ENCODE measurements at regions not wholly inside any gene's neighbourhood (a gene's known extent, or its start where the extent isn't known, plus 50 kb on each side); places are given as distances from the start of the nearest gene placed in this dataset.

- TF ChIP-seq RAD21 (IDR thresholded peaks at IDR 0.05; ENCODE audit: low read length) (no peak), MAX (IDR thresholded peaks at IDR 0.05; ENCODE audit: low read depth) (no peak), ELF1 (IDR thresholded peaks at IDR 0.05) (no peak), MEF2A (IDR thresholded peaks at IDR 0.05; ENCODE audit: borderline replicate concordance, low read depth) (no peak), GABPA (IDR thresholded peaks at IDR 0.05; ENCODE audit: low read depth) (no peak), MXI1 (IDR thresholded peaks at IDR 0.05; ENCODE audit: low read depth, low read length) (no peak), RCOR1 (IDR thresholded peaks at IDR 0.05; ENCODE audit: low read length) (no peak), PBX3 (IDR thresholded peaks at IDR 0.05) (no peak), EP300 (IDR thresholded peaks at IDR 0.05; ENCODE audit: borderline replicate concordance in 1 of 2, low read depth in 1 of 2, low read length in 1 of 2) (no peak), TCF12 (IDR thresholded peaks at IDR 0.05) (no peak), CHD2 (IDR thresholded peaks at IDR 0.05; ENCODE audit: low read length, partially characterized antibody) (no peak), POLR2AphosphoS5 (IDR thresholded peaks at IDR 0.05; ENCODE audit: low read depth, low read length) (no peak)
- TF ChIP-seq, protein P1, sequence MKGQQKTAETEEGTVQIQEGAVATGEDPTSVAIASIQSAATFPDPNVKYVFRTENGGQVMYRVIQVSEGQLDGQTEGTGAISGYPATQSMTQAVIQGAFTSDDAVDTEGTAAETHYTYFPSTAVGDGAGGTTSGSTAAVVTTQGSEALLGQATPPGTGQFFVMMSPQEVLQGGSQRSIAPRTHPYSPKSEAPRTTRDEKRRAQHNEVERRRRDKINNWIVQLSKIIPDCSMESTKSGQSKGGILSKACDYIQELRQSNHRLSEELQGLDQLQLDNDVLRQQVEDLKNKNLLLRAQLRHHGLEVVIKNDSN (IDR thresholded peaks at IDR 0.05; ENCODE audit: borderline replicate concordance, low read depth): no peak
Measured at GRCh38 chr14:44108601-44109000, 398.5 kb downstream of the FSCB start.

DNA sequence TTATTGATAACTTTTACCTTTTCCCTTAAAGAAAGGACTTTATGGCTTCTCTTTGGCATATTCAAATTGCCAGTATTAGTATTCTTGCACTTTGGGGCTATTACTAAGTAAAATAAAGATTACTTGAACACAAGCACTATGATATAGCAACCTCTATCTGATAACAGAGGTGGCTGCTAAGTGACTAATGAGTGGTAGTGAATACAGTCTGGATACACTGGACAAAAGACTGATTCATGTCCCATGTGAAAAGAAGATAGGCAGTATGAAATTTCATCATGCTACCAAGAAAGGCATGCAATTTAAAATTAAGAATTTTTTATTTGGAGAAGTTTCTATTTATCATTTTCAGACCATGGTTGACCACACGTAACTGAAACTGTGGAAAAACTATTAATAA is 399.9 kb downstream of the FSCB start:
- no peak overlapping the region for H3K4me3 ChIP-seq (ENCODE audit: low read depth in 2 of 2, low read length in 1 of 2)
- H3K36me3 ChIP-seq (replicated peaks in 1 of 2; ENCODE audit: control insufficient read depth in 1 of 2, insufficient read depth in 2 of 2, low read length in 1 of 2): no peaks in the 10 kb centered on the region
- no peak overlapping the region for H3K9ac ChIP-seq
- ChIA-PET POLR2A (no interaction called here), CTCF (no interaction called here)
- WGBS (ENCODE audit: low lambda C conversion rate): 0% methylated on average over 1 of the region's 1 CpG
- no peaks in the 10 kb centered on the region for H3F3A ChIP-seq (replicated peaks; ENCODE audit: insufficient read depth)
- no peak for DNase-seq
- H3K4me2 ChIP-seq: no peak overlapping the region
- no peaks in the 10 kb centered on the region for H3K4me1 ChIP-seq (ENCODE audit: control insufficient read depth in 1 of 2, insufficient read depth in 2 of 2, low read depth in 1 of 2, low read length in 1 of 2)
- H3K79me2 ChIP-seq (ENCODE audit: insufficient read depth): no peaks in the 10 kb centered on the region
- H3K27me3 ChIP-seq (ENCODE audit: insufficient read depth): no peaks in the 10 kb centered on the region
- no peak for TF ChIP-seq MEF2A (IDR thresholded peaks at IDR 0.05; ENCODE audit: borderline replicate concordance, low read depth)
- TF ChIP-seq SMC3 (IDR thresholded peaks at IDR 0.05; ENCODE audit: low read depth, low read length): no peak
- no peak for TF ChIP-seq CHD2 (IDR thresholded peaks at IDR 0.05; ENCODE audit: low read length, partially characterized antibody)
- TF ChIP-seq MXI1 (IDR thresholded peaks at IDR 0.05; ENCODE audit: low read depth, low read length): no peak
- no peak for TF ChIP-seq NFIC (IDR thresholded peaks at IDR 0.05; ENCODE audit: borderline replicate concordance)
- TF ChIP-seq SIN3A (IDR thresholded peaks at IDR 0.05; ENCODE audit: borderline replicate concordance, low read depth, low read length): no peak
- no peak overlapping the region for H3K27ac ChIP-seq (ENCODE audit: low read depth in 2 of 2, low read length in 1 of 2)
- H3K9me3 ChIP-seq: no peaks in the 10 kb centered on the region
- H3K9me2 ChIP-seq: no peaks in the 10 kb centered on the region
- H2AFZ ChIP-seq (ENCODE audit: low read depth): no peak overlapping the region
- no peaks in the 10 kb centered on the region for H4K20me1 ChIP-seq (ENCODE audit: insufficient read depth)

More at GRCh38 chr14:44108601-44109000, 398.5 kb downstream of the FSCB start:
- no peaks in the 10 kb centered on the region for H3K9me3 ChIP-seq
- no peaks in the 10 kb centered on the region for H3K79me2 ChIP-seq (ENCODE audit: insufficient read depth)
- no peak for DNase-seq
- H3K27me3 ChIP-seq (ENCODE audit: insufficient read depth): no peaks in the 10 kb centered on the region
- no peaks in the 10 kb centered on the region for H3K9me2 ChIP-seq
- 22% methylated on average over 1 of the region's 1 CpG for WGBS (ENCODE audit: low lambda C conversion rate)
- no peaks in the 10 kb centered on the region for H3K36me3 ChIP-seq (replicated peaks in 1 of 2; ENCODE audit: control insufficient read depth in 1 of 2, insufficient read depth in 2 of 2, low read length in 1 of 2)
- H3K9ac ChIP-seq: no peak overlapping the region
- CTCF ChIA-PET: no interaction called here
- no peak overlapping the region for H3K4me3 ChIP-seq (ENCODE audit: low read depth in 2 of 2, low read length in 1 of 2)
- H3K4me1 ChIP-seq (ENCODE audit: control insufficient read depth in 1 of 2, insufficient read depth in 2 of 2, low read depth in 1 of 2, low read length in 1 of 2): no peaks in the 10 kb centered on the region
- no peak overlapping the region for H2AFZ ChIP-seq (ENCODE audit: low read depth)
- H3K27ac ChIP-seq (ENCODE audit: low read depth in 2 of 2, low read length in 1 of 2): no peak overlapping the region
- no peak overlapping the region for H3K4me2 ChIP-seq
- POLR2A ChIA-PET: no interaction called here
- no peaks in the 10 kb centered on the region for H4K20me1 ChIP-seq (ENCODE audit: insufficient read depth)
- H3F3A ChIP-seq (replicated peaks; ENCODE audit: insufficient read depth): no peaks in the 10 kb centered on the region

All from SK-N-SH (cell line).